Mesodermal cell (in vitro differentiated cells): ENCODE measurements at regions not wholly inside any gene's neighbourhood (a gene's known extent, or its start where the extent isn't known, plus 50 kb on each side); places are given as distances from the start of the nearest gene placed in this dataset.

Experiments
- H3K27ac ChIP-seq: 2 replicates; pipeline ENCODE4 v1.7.0; 2013; ENCODE audit warnings: mild to moderate bottlenecking, low read depth, low read length, moderate library complexity; ENCODE audit not compliant: severe bottlenecking
- H3K36me3 ChIP-seq: 2 replicates; pipeline ENCODE4 v1.7.1; 2013; ENCODE audit warnings: mild to moderate bottlenecking, low read length, moderate library complexity; ENCODE audit not compliant: control insufficient read depth, insufficient read depth
- H3K4me1 ChIP-seq: one replicate; pipeline ENCODE4 v1.7.1; 2013; ENCODE audit warnings: mild to moderate bottlenecking, low read length; ENCODE audit not compliant: insufficient read depth, control insufficient read depth, poor library complexity, severe bottlenecking
- H3K4me3 ChIP-seq: 2 replicates; pipeline ENCODE4 v1.7.0; 2013; ENCODE audit warnings: low read length, control low read depth, mild to moderate bottlenecking; ENCODE audit not compliant: insufficient read depth, poor library complexity, severe bottlenecking; ENCODE audit errors: extremely low read depth
- H3K9me3 ChIP-seq: 2 replicates; pipeline ENCODE4 v1.7.1; 2013; ENCODE audit warnings: mild to moderate bottlenecking, low read length, moderate library complexity; ENCODE audit not compliant: control insufficient read depth
- WGBS, 2 experiments: methylation state at CpG; one replicate each; pipeline ENCODE4 v1.1.5; 2013; ENCODE audit warnings: missing lambda C conversion rate in 2 of 2; ENCODE audit not compliant: insufficient coverage in 2 of 2; 5-methylcytosine and 5-hydroxymethylcytosine counted together

DNA sequence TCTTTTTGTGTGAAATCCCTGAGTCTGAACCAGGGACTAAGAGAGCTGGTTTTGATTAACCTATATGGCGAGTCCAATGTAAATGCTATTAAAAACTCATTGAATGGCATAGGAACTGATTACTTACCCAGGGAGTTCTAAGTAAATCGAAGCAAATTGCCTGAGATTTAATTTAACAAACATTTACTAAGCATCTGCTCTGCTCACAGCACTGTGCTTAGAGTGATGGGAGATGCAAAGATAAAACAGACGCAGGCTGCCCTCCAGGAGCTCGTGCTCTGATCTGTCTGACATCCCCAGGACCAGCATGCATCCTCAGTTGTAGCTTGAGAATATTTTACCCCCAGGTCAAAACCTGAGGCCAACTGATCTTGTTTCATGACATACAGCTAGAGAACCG lies 247.9 kb downstream of the NR2F2 start:
- no peaks in the 10 kb centered on the region for H3K4me1 ChIP-seq
- WGBS, 2 experiments: 84 to 88% methylated on average over 4 to 5 of the region's 5 CpGs
- no peaks in the 10 kb centered on the region for H3K36me3 ChIP-seq
- no peak overlapping the region for H3K27ac ChIP-seq
- H3K9me3 ChIP-seq: no peaks in the 10 kb centered on the region
- no peak overlapping the region for H3K4me3 ChIP-seq

DNA sequence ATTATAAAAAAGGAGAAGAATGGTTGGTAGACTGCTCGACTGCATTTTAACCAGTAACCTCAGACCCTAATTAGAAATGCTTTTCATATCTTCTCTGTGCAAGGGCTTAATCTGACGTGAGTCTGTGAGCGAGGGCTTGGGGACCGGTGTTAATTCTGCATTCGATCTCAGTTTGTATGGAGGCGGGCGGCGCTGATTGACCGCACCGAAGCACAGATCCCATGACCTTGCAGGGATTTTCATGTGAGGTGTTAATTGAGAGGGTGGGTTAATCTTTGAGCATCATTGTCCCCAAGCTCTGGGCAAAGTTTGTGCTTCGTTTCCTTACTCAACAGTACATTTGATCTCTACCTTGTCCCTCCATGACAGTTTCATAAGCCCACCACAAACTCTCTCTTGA lies 250.9 kb downstream of the NR2F2 start:
- Histone ChIP-seq H3K4me1 (no peaks in the 10 kb centered on the region), H3K9me3 (no peaks in the 10 kb centered on the region), H3K4me3 (no peak overlapping the region), H3K36me3 (no peaks in the 10 kb centered on the region), H3K27ac (no peak overlapping the region)
- 97 to 99% methylated on average over 5 to 7 of the region's 11 CpGs for WGBS, 2 experiments

DNA sequence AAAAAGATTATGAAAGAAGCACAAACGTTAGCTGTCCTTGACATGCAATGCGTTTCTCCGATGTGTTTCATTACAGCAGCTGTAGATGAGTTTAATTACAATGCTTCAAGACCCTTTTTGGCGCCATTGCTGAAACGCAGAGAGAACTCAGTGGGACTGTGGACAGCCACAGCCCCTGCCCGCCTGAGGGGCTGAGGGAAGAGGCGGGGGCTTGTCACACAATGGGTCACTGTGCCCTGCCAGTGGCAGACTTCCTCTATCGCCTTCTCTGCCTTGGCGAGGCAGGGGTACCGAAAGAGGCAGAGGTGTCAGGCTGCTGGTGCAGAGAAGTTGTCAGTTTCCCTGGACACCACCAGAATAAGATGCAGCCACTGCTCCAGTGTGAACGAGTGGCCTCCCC lies 252.0 kb downstream of the NR2F2 start:
- Histone ChIP-seq H3K36me3 (no peaks in the 10 kb centered on the region), H3K4me1 (no peaks in the 10 kb centered on the region), H3K27ac (no peak overlapping the region), H3K4me3 (no peak overlapping the region), H3K9me3 (no peaks in the 10 kb centered on the region)
- WGBS, 2 experiments: 85 to 87% methylated on average over 9 of the region's 11 CpGs

- Histone ChIP-seq H3K36me3 (no peaks in the 10 kb centered on the region), H3K4me1 (no peaks in the 10 kb centered on the region), H3K4me3 (no peak overlapping the region), H3K27ac (no peak overlapping the region), H3K9me3 (no peaks in the 10 kb centered on the region)
- 86 to 87% methylated on average over 1 to 2 of the region's 2 CpGs for whole genome bisulfite sequencing, 2 experiments
These were observed 253.2 kb downstream of the NR2F2 start for GRCh38 chr15:96583671-96584070.

GRCh38 chr15:96585484-96586386 lies 255.2 kb downstream of the NR2F2 start:
- no peaks in the 10 kb centered on the region for H3K9me3 ChIP-seq
- H3K4me3 ChIP-seq: no peak overlapping the region
- H3K36me3 ChIP-seq: no peaks in the 10 kb centered on the region
- no peak overlapping the region for H3K27ac ChIP-seq
- H3K4me1 ChIP-seq: no peaks in the 10 kb centered on the region
- WGBS, 2 experiments: 63 to 80% methylated on average over 1 to 2 of the region's 9 CpGs

- WGBS, 2 experiments: 81 to 86% methylated on average over 2 to 3 of the region's 4 CpGs
- Histone ChIP-seq H3K9me3 (no peaks in the 10 kb centered on the region), H3K36me3 (no peaks in the 10 kb centered on the region), H3K4me1 (no peaks in the 10 kb centered on the region), H3K27ac (no peak overlapping the region), H3K4me3 (no peak overlapping the region)
These were observed 256.4 kb downstream of the NR2F2 start for GRCh38 chr15:96586901-96587300.

DNA sequence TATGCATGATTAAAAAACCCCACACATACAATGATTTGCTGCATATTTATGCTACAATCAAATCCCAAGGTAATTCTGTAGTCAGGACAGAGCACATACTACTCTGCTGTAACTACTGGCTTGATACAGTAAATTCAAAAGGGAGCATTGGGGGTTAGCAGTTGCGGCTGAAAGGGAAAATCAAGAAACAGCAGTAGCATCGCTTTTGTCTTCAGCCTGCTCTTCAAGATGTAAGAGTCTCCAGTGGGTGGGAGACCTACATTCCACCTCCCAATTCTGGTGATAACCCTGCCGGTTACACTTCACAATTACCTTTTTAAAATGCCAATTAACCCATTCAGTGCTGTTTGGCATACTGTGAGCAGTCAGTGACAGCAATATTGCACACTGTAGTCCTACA lies 259.4 kb downstream of the NR2F2 start:
- Histone ChIP-seq H3K36me3 (no peaks in the 10 kb centered on the region), H3K4me1 (no peaks in the 10 kb centered on the region), H3K27ac (no peak overlapping the region), H3K4me3 (no peak overlapping the region), H3K9me3 (no peaks in the 10 kb centered on the region)
- 49 to 50% methylated on average over 3 of the region's 3 CpGs for WGBS, 2 experiments

DNA sequence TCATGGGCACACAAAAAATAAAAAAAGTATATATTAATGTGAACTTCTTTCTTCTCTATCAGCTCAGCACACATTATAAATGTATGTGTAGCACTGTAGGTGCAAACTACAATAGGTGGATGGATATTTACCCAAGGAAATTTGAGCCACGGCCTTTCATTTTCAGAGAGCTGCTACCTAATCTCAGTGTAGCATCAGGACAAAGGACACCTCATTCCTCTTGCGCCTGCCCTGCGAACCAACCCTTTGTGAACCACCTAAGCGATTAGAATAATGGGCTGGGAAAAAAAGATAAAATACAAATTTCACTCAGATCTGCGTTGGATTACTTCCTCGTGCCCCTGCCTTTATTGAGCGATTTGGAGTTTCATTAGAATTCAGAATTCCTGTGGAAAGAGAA lies 263.2 kb downstream of the NR2F2 start:
- no peaks in the 10 kb centered on the region for H3K36me3 ChIP-seq
- H3K4me1 ChIP-seq: no peaks in the 10 kb centered on the region
- no peaks in the 10 kb centered on the region for H3K9me3 ChIP-seq
- no peak overlapping the region for H3K4me3 ChIP-seq
- no peak overlapping the region for H3K27ac ChIP-seq
- 71 to 81% methylated on average over 3 to 4 of the region's 7 CpGs for WGBS, 2 experiments

DNA sequence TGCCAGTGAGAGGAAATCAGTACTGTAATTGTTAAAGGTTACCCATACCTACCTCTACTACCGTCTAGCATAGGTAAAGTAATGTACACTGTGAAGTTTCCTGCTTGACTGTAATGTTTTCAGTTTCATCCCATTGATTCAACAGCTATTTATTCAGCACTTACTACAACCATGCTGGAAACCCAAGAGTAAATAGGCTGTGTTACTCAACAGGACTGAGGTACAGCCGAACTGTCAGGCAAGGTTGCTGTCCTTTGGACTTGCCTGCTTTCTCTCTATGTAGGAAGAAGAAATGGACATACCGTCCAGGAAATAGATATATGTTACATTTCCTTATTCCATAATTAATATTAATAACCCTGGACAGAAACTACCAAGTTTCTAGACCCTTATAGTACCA lies 265.5 kb downstream of the NR2F2 start:
- no CpG with 5 or more reads among the region's 3 CpGs for WGBS, 2 experiments
- no peak overlapping the region for H3K4me3 ChIP-seq

DNA sequence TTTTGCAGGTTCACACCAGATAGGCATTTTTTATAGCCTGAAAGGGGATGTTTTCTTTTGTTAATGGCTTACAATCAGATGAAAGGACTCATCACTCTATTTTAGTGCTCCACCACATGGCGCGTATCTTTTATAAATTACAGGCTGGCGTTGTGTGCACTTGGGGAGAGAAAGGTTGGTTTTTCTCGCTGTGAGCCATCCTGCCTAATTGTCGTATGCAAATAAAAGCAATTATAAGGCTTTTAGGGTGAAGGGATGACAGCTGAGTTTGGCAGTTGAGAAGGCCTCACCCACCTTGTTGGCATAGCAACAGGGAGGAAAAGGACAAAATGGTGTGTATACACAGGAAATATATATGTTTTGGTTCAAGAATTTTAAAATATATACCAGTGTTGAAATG lies 268.0 kb downstream of the NR2F2 start:
- WGBS, 2 experiments: 73 to 87% methylated on average over 2 to 4 of the region's 5 CpGs
- H3K27ac ChIP-seq: no peak overlapping the region
- H3K9me3 ChIP-seq: no peaks in the 10 kb centered on the region
- H3K4me1 ChIP-seq: no peaks in the 10 kb centered on the region
- H3K36me3 ChIP-seq: no peaks in the 10 kb centered on the region
- no peak overlapping the region for H3K4me3 ChIP-seq

More for the DNA sequence above, 265.5 kb downstream of the NR2F2 start:
- H3K4me1 ChIP-seq: no peaks in the 10 kb centered on the region
- H3K9me3 ChIP-seq: no peaks in the 10 kb centered on the region
- no peak overlapping the region for H3K27ac ChIP-seq
- no peaks in the 10 kb centered on the region for H3K36me3 ChIP-seq

GRCh38 chr15:96599268-96599667 lies 268.8 kb downstream of the NR2F2 start:
- H3K27ac ChIP-seq: no peak overlapping the region
- H3K36me3 ChIP-seq: no peaks in the 10 kb centered on the region
- no peak overlapping the region for H3K4me3 ChIP-seq
- no CpG with 5 or more reads among the region's 3 CpGs for WGBS, 2 experiments
- no peaks in the 10 kb centered on the region for H3K4me1 ChIP-seq
- H3K9me3 ChIP-seq: no peaks in the 10 kb centered on the region
